Brain microvascular endothelial cell (primary cell): ENCODE measurements at regions not wholly inside any gene's neighbourhood (a gene's known extent, or its start where the extent isn't known, plus 50 kb on each side); places are given as distances from the start of the nearest gene placed in this dataset.

Experiments
- DNase-seq: peaks from one replicate; pipeline ENCODE4 v3.0.0-alpha.2; 2020
- H3K27ac ChIP-seq: fragments of 250-450 bp; sonication (Bioruptor Pico); 2 replicates; pipeline ENCODE4 v1.5.1; 2020; ENCODE audit warnings: mild to moderate bottlenecking, moderate library complexity
- H3K27me3 ChIP-seq: fragments of 250-450 bp; sonication (Bioruptor Pico); replicated peaks from 2 replicates; pipeline ENCODE4 v1.5.1; 2020; ENCODE audit warnings: mild to moderate bottlenecking
- H3K36me3 ChIP-seq: fragments of 250-450 bp; sonication (Bioruptor Pico); replicated peaks from 2 replicates; pipeline ENCODE4 v1.5.1; 2020; ENCODE audit warnings: mild to moderate bottlenecking
- H3K4me3 ChIP-seq: 2 replicates; pipeline ENCODE4 v1.5.1; 2011; ENCODE audit warnings: low read depth, mild to moderate bottlenecking, control low read depth, low read length, moderate library complexity
- CTCF ChIP-seq: IDR thresholded peaks from 2 replicates; pipeline ENCODE4 v1.5.1; 2011; ENCODE audit warnings: low read depth, mild to moderate bottlenecking, moderate library complexity, low read length, control low read depth, inconsistent platforms; ENCODE audit errors: missing control alignments
- in situ Hi-C: cut with HindIII; loops from 2 replicates; pipeline ENCODE4 v1.10.0; 2017; ENCODE audit warnings: low sequenced_read_pairs, low pct_ligation_motif_present

GRCh38 chr6:104500265-104500664 lies 359.5 kb downstream of the HACE1 start:
- in situ Hi-C loops, result no loop called here
- Histone ChIP-seq H3K36me3 (no peaks in the 10 kb centered on the region), H3K27ac (no peak overlapping the region), H3K4me3 (no peak overlapping the region), H3K27me3 (no peaks in the 10 kb centered on the region)
- DNase-seq, result no peak
- no peak for TF ChIP-seq CTCF

- H3K27me3 ChIP-seq, result no peaks in the 10 kb centered on the region
- no peak overlapping the region for H3K4me3 ChIP-seq
- in situ Hi-C loops, result no loop called here
- H3K27ac ChIP-seq, result no peak overlapping the region
- DNase-seq, result no peak
- H3K36me3 ChIP-seq, result no peaks in the 10 kb centered on the region
- no peak for TF ChIP-seq CTCF
Measured at GRCh38 chr6:104486035-104486434, 373.7 kb downstream of the HACE1 start.

GRCh38 chr6:104484626-104485025 lies 375.1 kb downstream of the HACE1 start:
- H3K4me3 ChIP-seq, result no peak overlapping the region
- TF ChIP-seq CTCF, result no peak
- in situ Hi-C loops, result no loop called here
- no peaks in the 10 kb centered on the region for H3K27me3 ChIP-seq
- DNase-seq, result no peak
- H3K36me3 ChIP-seq, result no peaks in the 10 kb centered on the region
- no peak overlapping the region for H3K27ac ChIP-seq

GRCh38 chr6:104484191-104484590 lies 375.5 kb downstream of the HACE1 start:
- Histone ChIP-seq H3K4me3 (no peak overlapping the region), H3K36me3 (no peaks in the 10 kb centered on the region), H3K27me3 (no peaks in the 10 kb centered on the region), H3K27ac (no peak overlapping the region)
- no peak for DNase-seq
- in situ Hi-C loops, result no loop called here
- no peak for TF ChIP-seq CTCF

GRCh38 chr6:104483225-104483834 lies 376.4 kb downstream of the HACE1 start:
- in situ Hi-C loops, result no loop called here
- no peak overlapping the region for H3K4me3 ChIP-seq
- no peaks in the 10 kb centered on the region for H3K36me3 ChIP-seq
- no peak for DNase-seq
- H3K27ac ChIP-seq, result no peak overlapping the region
- TF ChIP-seq CTCF, result no peak
- no peaks in the 10 kb centered on the region for H3K27me3 ChIP-seq

GRCh38 chr6:104477569-104477968 lies 382.1 kb downstream of the HACE1 start:
- Histone ChIP-seq H3K4me3 (no peak overlapping the region), H3K27ac (no peak overlapping the region), H3K36me3 (no peaks in the 10 kb centered on the region), H3K27me3 (no peaks in the 10 kb centered on the region)
- in situ Hi-C loops, result no loop called here
- DNase-seq, result no peak
- no peak for TF ChIP-seq CTCF
